Kidney epithelial cell (primary cell): ENCODE measurements at regions not wholly inside any gene's neighbourhood (a gene's known extent, or its start where the extent isn't known, plus 50 kb on each side); places are given as distances from the start of the nearest gene placed in this dataset.

Experiments used
- DNase-seq: peaks from one replicate; pipeline ENCODE4 v3.0.0-alpha.2; 2010; ENCODE audit warnings: low read depth
- H3K27me3 ChIP-seq: 2 replicates; pipeline ENCODE4 v1.6.0; 2011; ENCODE audit warnings: low read length; ENCODE audit not compliant: control insufficient read depth, insufficient read depth
- H3K36me3 ChIP-seq: 2 replicates; pipeline ENCODE4 v1.5.1; 2011; ENCODE audit warnings: low read length; ENCODE audit not compliant: control insufficient read depth, insufficient read depth
- H3K4me3 ChIP-seq: 2 replicates; pipeline ENCODE4 v1.5.1; 2011; ENCODE audit warnings: low read depth, mild to moderate bottlenecking, control low read depth, low read length
- CTCF ChIP-seq: IDR thresholded peaks from 2 replicates; pipeline ENCODE4 v1.5.1; 2011; ENCODE audit warnings: mild to moderate bottlenecking, moderate library complexity, low read length, control low read depth, inconsistent platforms; ENCODE audit not compliant: insufficient read depth, poor library complexity, severe bottlenecking

DNA sequence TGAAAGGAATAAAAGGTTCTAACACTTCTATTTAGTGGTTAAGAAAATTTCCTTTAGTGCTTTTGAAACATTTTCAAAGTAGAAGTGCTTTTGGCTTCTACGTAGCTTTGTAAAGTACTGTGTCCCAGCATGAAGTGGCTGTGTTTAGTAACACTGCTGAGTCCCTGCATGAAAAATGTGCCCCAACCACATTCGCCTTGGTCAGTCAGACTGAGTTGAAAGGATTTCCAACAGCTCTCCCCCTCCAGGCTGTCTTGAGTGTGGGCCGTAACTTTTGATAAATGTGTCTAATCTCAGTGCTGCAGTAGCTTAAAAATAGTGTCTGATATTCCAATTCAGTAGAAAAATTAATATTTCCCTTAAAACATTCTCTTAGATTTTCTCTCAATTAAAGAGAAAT, 115.0 kb downstream of the NR1D2 start:
- no peaks in the 10 kb centered on the region for H3K27me3 ChIP-seq
- TF ChIP-seq CTCF = no peak
- DNase-seq = peak; percentile 16
- H3K36me3 ChIP-seq = no peaks in the 10 kb centered on the region
- no peak overlapping the region for H3K4me3 ChIP-seq

DNA sequence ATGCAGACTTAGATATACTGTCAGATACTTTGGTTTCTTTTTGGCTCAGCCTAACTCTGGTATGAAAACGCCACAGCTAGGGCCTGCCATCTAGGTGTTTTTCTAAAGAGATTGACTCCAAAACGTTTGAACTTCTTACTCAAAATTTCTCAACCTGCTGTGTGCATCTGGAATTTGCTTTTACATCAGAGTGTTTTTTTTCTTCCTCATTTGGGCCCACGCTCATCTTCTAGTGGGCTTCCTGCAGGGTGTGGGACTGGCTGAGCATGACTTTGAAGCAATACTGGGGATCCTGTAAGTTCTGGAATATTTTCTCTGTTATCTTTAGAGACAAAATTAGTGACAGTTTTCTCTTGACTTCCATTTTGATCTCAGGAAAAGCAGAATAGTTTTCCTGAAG, 117.8 kb downstream of the NR1D2 start:
- Histone ChIP-seq H3K36me3 (no peaks in the 10 kb centered on the region), H3K27me3 (no peaks in the 10 kb centered on the region), H3K4me3 (no peak overlapping the region)
- no peak for DNase-seq
- TF ChIP-seq CTCF = no peak
